ENCODE measurements at regions not wholly inside any gene's neighbourhood (a gene's known extent, or its start where the extent isn't known, plus 50 kb on each side); places are given as distances from the start of the nearest gene placed in this dataset.

DNA sequence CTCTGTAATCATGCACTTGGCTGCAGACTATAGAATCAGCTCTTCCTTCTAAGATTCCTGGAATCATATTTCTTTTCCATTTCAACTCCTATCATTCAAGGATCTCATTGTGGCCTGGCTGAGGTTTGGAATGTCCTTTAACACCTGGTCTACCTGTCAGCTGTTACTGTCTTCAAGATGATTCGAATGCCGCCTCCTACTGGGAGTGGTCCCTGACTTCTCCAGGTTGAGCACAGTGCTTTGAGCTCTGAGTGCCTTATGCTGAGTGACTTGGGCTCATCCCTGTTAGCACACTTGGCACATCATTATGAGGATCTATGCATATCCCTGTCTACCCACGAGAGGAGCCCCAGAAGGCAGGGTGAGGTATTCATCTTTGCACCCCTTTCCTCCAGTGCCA is 87.6 kb downstream of the MARCHF4 start:
- TF ChIP-seq ZNF274 (IDR thresholded peaks at IDR 0.05; ENCODE audit: low read depth, low read length), result no peak
- TF ChIP-seq YY1 (IDR thresholded peaks at IDR 0.05; ENCODE audit: insufficient read depth, insufficient read length), result no peak
